GM19239 (cell line): ENCODE measurements at regions not wholly inside any gene's neighbourhood (a gene's known extent, or its start where the extent isn't known, plus 50 kb on each side); places are given as distances from the start of the nearest gene placed in this dataset.

Experiments used
- DNase-seq: peaks from one replicate; pipeline ENCODE4 v3.0.0; 2011; ENCODE audit warnings: low spot score; ENCODE audit not compliant: insufficient read length
- FAIRE-seq: peaks from 2 replicates; lab custom pipeline; 2011; peaks lifted over from hg19 to GRCh38; lab: Jason Lieb, UNC

DNA sequence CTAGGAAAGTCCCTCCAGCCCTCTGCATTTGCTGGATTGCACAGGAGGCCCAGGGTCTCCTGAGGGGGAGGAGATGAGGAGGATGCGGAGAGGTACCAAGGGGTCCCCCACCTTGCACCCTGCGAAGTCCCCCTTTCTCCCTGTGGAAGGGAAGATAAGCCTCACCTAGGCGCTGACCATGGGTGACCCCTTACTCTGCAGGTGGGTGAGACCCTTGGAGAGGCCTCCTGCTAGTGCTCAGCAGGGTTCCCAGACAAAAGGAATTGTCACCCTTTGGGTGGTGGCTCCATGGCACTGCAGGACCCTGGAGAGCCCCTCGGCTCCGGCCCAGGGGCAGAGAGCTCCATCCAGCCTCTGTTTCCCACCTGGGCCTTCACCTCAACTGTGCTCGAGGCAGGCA lies 107.0 kb upstream of the RET start:
- DNase-seq (no peak), FAIRE-seq (no peak)

DNA sequence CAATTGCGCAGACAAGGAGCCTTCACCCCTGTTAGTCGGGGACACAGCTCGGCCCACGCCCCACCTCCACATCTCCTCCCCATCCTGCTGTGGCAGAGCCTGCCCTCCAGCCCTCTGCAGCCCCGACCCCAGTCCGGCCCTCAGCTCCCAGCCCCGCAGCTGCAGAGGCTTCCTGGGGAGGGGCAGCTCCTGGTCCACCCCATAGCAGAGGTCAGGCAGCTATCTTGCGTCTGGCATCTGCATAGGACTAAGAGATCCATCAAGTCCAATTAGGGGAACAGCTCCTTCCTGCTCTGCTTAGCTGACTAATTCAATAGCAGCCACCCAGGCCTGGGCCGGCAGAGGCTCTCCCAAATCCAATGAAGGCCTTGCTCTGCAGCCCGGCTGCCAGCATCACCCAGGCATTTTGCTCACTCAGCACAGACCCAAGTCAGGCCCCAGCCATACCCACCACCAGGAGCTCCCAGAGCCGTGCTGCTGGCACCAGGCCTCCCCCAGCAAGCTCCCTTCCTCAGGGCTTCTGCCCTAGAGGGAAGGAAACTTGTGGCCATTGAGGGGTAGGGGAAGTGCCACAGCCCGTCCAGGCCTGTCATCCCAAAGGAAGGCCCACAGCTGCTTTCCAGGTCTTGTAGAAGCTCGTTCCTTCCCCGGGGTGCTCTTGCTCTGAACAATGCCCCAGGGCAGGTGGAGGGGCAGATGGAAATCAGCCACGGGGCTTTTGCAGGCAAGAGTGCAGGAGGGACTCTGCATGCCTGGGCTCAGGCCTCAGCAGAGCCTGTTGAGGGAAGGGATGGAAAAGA lies 106.2 kb upstream of the RET start:
- DNase-seq (no peak), FAIRE-seq (no peak)

DNA sequence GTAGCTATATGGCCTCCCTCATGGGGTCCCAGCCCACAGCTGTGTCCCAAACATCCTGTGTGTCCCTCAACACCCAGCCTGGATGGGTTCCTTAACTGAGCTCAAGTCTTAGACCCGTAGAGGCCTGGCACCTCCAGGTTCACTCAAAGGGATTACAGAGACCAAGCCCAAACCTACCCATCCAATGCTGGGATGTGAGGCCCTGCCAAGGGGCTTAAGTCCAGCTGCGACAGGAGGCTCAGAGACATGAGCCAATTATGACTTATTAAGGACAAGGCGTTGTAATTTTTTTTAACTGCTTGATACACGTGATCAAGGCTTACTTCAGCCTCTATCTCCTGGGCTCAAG lies 105.6 kb upstream of the RET start:
- FAIRE-seq (no peak), DNase-seq (no peak)

DNA sequence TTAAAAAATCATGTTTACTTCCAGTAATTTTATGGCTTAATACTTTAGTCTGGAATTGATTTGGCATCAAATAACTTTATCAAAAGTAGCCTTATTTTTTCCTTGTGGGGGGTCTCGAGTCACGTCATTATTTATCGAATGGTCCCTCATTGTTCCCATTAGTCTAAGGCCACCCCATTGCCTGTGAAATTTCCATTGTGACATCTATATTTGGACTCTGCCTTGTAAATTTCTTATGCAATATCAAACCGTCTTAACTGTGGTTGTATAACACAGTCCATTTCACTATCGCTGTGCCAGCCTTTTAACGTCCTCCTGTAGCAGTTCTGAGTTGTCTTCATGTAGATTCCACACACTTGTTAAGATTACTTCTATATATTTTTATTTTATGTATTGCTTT lies 103.9 kb upstream of the RET start:
- DNase-seq: no peak
- FAIRE-seq: no peak

DNA sequence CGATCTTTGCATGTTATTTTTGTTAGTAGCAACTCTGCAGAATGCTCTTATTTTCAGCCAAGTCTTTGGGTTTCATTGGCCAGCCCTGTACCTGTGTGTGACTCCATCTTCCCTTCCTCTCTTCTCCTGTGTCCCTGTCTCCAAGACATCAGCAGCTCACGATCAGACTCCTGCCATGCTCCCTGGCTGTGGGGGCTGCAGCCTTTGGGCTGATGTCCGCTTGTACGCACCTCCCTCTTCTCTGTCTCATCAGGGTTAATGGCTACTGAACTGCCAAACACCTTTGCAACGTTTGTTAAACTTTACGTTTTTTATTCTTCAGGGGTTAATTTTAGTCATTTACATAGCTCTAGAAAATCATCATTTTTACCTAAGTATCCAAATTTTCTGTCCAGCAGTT lies 103.5 kb upstream of the RET start:
- FAIRE-seq: no peak
- no peak for DNase-seq

DNA sequence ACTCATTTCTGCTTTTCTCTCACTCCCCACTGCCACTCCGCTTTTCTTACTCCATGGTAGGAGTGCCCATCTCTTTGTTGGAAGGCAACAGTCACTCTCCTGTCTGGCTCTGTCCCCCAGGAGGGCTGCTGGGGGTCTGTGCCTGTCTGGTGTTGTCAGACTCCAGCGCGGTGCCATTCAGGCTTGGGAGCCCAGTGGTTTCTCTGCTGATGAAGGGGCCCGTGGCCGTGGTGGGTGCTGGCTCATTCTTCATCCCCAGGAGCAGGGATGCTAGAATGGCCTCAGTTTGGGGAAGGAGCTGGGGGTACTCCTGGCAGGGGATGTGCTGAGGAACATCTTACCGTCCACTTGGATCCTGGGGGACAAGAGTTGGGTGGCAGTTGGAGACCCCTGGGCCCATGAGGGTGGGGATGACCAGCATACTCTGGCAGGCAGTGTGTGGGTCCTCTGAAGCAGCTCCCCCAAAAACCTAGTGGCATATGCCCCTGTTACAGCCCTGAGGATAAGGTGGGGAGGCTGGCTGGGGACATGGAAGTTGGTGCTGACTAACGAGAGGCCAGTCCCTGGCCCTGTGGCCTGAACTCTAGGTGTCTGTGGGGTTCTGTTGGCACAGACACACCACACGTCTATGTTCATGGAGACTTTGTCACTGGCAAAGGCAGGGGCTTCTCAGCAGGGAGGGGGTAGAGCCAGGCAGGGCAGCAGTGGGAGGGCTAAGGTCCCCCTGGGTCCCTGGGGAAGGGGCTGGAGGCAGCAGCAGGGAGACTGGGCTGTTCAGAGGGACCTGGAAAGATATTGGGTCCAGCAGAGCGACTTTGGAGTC lies 102.8 kb upstream of the RET start:
- DNase-seq (no peak), FAIRE-seq (no peak)

DNA sequence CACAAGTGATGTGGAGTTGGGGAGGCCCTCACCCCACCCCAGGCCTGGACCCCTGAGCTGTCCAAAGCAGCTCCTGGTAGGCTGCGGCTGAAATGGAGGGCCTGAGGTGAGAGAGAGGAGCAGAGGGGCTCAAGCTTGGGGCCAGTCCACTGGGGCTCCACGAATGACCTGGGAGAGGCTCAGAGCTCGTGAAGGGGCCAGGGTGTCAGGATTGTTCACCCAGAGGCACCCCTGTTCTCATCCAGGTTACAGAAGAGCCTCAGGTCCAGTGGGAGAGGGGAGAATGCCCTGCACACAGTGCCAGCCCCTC lies 102.2 kb upstream of the RET start:
- FAIRE-seq: no peak
- no peak for DNase-seq

DNA sequence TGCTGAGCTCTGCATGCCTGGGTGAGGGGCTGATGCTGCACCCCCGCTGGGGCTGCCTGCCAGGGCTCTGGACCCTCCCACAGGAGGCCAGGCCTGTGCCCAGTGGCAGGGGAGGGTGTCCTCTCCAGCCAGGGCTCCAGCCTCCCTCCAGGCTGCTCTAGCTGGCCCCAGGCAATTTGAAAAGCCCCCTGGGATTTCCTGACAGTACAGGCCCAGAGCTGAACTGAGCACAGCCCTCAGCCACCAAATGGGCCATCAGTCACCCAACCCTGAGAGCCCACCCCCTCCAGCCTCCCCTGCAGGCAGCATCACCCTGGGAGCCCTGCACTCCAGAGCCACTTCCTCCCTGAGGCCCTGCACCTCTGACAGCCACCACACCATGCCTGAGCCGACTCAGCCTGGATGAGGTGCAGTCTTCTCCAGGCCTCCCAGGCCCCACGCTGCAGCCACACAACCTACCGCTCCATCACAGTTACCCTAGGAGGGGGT lies 101.8 kb upstream of the RET start:
- FAIRE-seq (no peak), DNase-seq (no peak)

DNA sequence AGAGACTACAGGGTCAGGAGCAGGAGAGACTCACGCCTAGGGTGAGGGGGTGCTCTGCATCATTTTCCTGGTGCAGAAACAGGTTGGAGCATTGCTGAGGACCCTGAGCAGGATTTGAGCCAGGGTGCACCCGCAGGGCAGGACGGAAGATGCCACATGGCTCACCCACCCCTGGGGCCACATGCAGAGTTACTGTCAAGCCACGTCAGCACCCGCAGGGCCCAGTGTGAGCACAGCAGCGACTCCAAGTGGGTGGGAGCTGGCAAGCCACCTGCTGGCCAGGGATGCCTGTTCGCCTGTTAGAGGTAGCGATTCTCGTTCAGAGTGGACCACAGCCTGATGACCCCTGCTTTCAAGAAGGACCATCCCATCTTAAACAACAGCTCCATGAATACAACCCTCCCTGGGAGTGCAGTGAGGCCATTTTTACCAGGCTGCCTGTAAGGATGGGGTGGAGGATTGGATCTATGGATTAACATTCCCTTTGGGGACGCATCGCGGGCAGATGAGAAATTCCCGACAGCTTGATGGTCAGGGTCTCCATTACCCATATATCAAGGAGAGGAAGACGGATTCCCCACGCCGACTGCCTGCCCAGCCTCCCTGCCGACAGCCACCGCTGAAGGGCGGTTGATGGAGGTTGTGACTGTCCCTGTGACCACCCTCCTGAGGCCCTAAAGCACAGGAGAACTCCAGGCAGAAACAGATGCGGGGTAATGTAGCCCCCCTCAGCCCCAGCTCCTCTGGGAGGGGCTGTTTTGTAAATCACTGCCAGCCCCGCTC lies 101.1 kb upstream of the RET start:
- FAIRE-seq (no peak), DNase-seq (no peak)

DNA sequence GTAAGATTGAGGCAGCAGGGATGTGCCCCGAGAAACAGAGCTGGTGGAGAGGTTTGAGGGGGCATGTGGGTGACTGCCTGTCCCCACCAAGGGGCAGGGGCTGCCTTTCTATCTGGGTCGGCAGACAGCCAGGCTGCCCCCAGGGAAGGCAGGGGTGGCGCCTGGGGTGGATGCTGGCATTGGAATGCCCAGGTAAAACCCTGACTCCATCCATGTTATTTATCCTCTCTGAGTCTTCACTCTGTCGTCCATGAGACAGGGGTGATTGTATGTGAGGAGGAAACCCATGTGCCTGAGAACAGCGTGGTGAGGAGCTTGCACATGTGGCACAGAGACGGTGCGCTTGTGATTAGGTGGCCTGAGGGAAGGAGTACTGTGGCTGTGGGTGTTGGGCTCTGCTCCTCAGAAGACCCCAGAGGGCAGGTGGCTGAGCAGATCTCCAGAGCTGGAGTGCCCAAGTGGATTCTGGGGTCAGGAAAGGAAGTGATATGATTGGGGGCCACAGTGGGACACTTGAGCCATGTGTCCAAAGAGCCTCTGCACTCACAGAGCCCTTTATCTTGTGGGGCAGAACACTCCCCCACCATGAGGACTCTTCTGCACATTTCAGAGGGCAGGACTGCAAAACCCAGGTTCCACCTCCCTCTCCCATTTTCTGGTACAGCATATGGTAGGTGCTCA lies 100.4 kb upstream of the RET start:
- no peak for DNase-seq
- no peak for FAIRE-seq

DNA sequence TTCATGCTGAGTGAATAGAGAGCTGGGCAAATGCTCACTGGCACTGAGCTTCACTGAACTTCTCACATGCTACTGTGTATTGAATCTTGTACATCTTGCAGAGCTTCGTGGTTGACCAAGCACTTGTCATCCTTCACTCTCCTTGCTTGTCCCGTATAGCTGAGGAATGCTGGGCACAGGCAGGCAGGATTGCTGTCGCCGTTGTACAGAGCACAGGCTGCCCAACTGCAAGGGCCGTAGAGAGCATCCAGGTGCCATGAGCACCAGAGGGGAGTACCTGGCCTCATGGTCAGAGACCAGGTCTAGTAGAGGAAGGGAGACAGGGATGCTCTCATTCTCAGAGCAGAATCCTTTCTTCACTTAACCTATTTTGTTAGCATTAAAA lies 99.8 kb upstream of the RET start:
- no peak for DNase-seq
- no peak for FAIRE-seq

DNA sequence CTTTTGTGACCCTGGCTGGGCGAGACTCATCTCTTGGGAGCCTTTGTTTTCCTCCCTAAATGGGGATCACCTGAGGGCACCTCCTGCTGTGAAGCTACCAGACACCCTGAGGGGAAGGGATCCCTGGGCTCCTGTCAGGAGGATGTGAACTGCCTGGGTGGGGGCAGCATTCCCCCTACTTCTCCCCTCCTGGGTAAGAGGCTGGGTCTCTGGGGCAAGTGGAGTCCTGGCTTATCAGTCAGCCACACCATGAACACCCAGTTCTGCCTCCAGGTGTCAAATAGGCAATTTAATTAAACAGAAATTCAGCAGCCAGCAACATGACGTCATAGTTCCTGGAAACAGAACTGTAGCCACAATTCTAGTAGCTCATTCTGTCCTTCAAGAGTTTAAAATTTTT lies 97.7 kb upstream of the RET start:
- no peak for FAIRE-seq
- DNase-seq: no peak

DNA sequence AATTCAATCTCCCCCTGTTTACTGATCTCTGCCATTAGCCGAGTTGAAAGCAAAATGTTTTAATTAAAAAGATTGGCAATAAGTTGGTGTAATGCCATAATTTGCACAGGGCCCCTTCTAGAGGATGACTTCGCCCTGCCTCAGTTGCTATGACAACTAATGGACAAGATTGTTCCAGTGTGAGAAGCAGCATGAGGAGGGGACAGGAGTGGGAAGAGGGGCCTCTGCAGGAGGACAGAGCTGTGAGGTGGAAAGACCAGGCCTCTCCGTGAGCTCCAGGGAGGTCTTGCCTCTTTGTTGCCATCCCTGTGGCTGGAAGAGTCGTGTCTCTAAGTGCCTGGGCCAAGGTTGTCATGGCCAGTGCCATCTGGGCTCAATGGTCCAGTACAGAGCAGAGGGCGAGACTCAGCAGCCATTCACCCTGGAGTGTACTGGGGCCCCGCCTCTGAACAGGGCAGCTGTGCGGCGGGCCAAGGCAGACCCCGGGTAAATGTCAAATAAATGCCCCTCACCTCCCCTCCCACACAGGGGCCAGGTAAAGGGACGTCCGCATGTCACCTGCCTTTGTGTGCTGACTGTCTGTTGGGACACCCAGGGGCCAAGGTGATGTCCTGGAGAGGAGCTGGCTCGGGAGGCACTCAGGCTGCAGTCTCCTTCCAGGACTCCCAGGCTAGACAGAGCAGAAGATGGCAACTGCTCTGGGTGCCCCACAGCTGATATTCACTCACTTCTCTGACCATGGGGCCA lies 97.0 kb upstream of the RET start:
- DNase-seq (no peak), FAIRE-seq (no peak)

DNA sequence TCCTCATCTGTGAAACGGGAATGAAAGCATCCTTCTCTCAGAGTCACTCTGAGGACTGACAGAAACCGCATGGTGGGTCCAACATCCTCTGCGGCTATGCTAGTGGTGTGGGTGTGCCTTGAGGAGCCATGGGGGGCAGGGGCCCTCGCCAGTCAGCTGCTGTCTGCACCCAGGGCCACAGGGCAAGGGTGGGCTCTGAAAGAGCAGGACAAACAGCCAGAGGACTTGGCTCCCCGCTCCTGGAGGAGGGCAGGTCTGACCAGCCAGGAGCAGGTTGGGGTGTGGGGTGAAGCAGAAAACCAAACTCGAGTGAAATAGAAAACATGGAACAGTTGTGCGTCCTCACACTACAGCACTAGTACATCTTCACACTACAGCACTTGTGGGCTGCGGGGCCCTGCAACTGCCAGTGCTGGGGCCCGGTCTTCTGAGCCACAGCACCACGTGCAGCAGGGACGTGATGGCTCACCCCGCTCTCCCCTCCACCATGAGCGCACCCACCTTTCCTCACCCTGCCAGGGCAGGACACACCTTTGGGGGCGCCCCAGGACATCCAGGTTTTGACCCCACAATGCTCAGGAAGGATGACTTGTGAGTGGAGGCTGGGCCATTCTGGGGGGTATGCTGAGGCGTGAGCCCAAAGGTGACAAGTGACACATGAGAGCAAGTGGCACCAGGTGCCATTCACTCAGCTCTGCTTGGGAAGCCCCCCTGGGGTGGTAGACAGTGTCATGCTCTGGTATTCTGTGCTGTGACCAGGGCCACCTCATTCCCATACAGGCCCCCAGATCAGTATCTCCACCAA lies 96.1 kb upstream of the RET start:
- DNase-seq: no peak
- FAIRE-seq: no peak

DNA sequence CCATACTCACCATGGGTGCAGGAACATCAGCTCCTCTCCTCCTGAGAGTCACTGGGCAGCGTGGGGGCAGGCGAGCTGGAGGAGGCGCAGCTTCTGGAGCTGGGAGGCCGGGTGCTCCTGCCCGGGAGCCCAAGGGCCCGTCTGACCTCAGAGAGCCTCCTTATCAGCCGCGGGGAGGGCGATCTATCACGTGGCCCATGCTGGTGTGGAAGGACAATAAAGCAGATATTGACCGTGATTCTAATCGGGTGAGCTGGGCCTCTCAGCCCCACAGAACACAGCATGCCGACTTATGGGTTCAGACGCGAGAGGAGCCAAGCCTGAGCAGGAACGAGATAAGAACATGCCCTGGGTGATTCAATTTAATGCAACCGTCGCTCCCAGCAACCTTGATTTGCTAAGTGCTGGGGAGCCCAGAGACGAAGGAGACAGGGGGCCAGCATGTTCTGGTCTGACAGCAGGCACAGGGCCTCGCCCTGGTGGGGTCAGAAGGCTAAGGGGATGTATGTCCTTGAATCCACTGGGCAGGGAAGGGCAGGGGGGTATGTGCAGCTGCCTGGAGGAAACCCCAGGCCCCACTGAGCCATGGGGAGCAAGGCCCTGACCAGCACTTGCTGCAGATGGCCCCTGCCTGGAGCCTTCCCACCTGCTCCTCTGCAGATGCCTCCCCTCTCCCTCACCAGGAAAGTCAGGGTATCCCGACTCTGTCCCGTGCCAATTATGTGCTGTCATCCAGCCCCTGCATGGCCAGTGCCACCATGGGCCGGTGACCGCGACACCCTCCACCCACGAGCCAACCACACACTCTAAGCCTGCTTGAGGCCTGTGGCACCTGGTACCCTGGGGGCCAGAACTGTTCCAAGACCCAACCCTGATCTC lies 95.3 kb upstream of the RET start:
- FAIRE-seq (no peak), DNase-seq (no peak)

DNA sequence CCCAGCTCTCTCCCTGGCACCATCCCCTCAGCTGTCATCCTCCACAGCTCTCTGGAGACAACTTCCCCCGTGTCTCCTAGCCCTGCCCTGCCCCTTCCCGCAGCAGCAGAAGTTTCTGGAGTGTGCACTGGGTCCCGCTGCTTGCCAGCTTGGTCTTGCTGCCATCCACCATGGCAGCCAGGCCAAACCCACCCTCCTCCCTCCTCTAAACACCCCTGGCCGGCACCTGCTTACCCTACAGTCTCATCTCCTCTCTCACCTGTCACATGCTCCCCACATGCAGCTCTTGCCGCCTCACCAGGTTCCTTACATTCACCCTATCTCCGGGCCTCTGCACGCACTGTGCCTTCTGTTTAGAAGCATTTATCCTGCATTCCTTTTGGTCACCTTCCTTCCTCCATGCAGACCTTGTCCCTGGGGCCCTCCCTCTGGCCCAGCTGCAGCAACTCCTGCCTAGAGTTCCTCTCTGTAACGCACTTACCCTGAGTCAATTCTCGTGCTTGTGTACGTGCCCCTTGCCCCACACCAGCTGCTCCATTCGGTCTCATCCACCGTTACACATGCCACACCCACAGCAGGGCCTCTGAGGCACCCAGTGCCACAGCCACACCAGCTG lies 93.9 kb upstream of the RET start:
- DNase-seq (no peak), FAIRE-seq (no peak)

DNA sequence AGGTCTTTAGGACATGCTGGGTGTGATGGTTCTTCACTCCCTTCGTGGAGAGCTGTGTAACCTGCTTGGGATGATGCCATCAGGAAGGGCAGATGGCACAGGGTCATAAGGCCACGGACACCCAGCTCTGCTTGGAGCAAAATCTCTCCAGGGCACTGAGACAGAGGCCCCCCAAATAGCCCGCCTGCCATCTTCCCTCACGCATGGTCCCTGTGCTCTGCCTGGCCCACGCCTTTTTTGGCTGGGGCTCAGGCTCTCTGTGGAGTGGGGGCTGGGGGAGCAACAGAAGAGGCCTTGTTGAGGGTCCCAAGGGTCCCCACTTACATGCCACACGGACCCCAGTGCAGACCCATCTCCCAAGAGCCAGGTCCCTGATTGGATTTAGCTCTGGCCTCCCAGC lies 93.3 kb upstream of the RET start:
- no peak for FAIRE-seq

More for the DNA sequence above, 93.3 kb upstream of the RET start:
- DNase-seq: no peak
